Lung (tissue), 11 donors: ENCODE measurements at regions not wholly inside any gene's neighbourhood (a gene's known extent, or its start where the extent isn't known, plus 50 kb on each side); places are given as distances from the start of the nearest gene placed in this dataset.
"Not testable (repeated sequence)": the region's sequence is repeated elsewhere in the genome, so short reads cannot be mapped to it uniquely, and the experiment has no call there.

Experiments
- ATAC-seq: fragments of 200-7000 bp; cut with Tn5 transposase; one replicate; pipeline ENCODE4 v1.9.1; 2020; ENCODE audit warnings: moderate number of reproducible peaks; ENCODE audit not compliant: insufficient read depth, low FRiP score
- DNase-seq, 3 donors: peaks; one replicate each; pipeline ENCODE4 v3.0.0-alpha.2; 2013 to 2017
- H3K27ac ChIP-seq, 2 donors: one replicate each; pipeline ENCODE4 v1.5.1; 2013; ENCODE audit warnings: mild to moderate bottlenecking in 2 of 2, moderate library complexity in 2 of 2, control low read depth in 1 of 2, inconsistent platforms in 1 of 2, low read depth in 1 of 2, low read length in 1 of 2
- H3K27me3 ChIP-seq, 3 donors: one replicate each; pipeline ENCODE4 v1.5.1; 2013; ENCODE audit warnings: low read length in 2 of 3; ENCODE audit not compliant: control insufficient read depth in 3 of 3, insufficient read depth in 3 of 3
- H3K36me3 ChIP-seq, 4 donors: one replicate each; pipeline ENCODE4 v1.5.1; 2013; ENCODE audit warnings: low read length in 4 of 4, mild to moderate bottlenecking in 1 of 4, moderate library complexity in 1 of 4; ENCODE audit not compliant: control insufficient read depth in 4 of 4, insufficient read depth in 4 of 4
- H3K4me1 ChIP-seq, 5 donors: one replicate each; pipeline ENCODE4 v1.5.1; 2013; ENCODE audit warnings: low read length in 5 of 5, mild to moderate bottlenecking in 2 of 5, moderate library complexity in 1 of 5; ENCODE audit not compliant: control insufficient read depth in 5 of 5, insufficient read depth in 5 of 5
- H3K4me3 ChIP-seq: one replicate; pipeline ENCODE4 v1.5.1; 2013; ENCODE audit warnings: mild to moderate bottlenecking, control low read depth, moderate library complexity
- H3K9ac ChIP-seq, 2 donors: one replicate each; pipeline ENCODE4 v1.5.1; 2013; ENCODE audit warnings: low read length in 2 of 2, control low read depth in 1 of 2; ENCODE audit not compliant: insufficient read depth in 1 of 2
- H3K9me3 ChIP-seq, 4 donors: one replicate each; pipeline ENCODE4 v1.5.1; 2013; ENCODE audit warnings: low read length in 3 of 4, mild to moderate bottlenecking in 1 of 4, moderate library complexity in 1 of 4; ENCODE audit not compliant: control insufficient read depth in 4 of 4, insufficient read depth in 3 of 4
- WGBS, 2 donors: extraction: QIAGEN DNeasy Blood & Tissue Kit; methylation state at CpG; one replicate each; pipeline ENCODE4 v1.1.7; 2013; 5-methylcytosine and 5-hydroxymethylcytosine counted together
- TF ChIP-seq, protein P1 (sequence below): IDR thresholded peaks from 2 replicates; pipeline ENCODE4 v1.5.1; 2012; ENCODE audit warnings: mild to moderate bottlenecking; ENCODE audit errors: control extremely low read depth, extremely low read depth
- donor health status: control.
- donor health status: control.
- donor health status: Bipolar disorder and iron deficiency.
- donor health status: healthy.
- donor health status: DM: yes; HTN: yes; CAD: no.

DNA sequence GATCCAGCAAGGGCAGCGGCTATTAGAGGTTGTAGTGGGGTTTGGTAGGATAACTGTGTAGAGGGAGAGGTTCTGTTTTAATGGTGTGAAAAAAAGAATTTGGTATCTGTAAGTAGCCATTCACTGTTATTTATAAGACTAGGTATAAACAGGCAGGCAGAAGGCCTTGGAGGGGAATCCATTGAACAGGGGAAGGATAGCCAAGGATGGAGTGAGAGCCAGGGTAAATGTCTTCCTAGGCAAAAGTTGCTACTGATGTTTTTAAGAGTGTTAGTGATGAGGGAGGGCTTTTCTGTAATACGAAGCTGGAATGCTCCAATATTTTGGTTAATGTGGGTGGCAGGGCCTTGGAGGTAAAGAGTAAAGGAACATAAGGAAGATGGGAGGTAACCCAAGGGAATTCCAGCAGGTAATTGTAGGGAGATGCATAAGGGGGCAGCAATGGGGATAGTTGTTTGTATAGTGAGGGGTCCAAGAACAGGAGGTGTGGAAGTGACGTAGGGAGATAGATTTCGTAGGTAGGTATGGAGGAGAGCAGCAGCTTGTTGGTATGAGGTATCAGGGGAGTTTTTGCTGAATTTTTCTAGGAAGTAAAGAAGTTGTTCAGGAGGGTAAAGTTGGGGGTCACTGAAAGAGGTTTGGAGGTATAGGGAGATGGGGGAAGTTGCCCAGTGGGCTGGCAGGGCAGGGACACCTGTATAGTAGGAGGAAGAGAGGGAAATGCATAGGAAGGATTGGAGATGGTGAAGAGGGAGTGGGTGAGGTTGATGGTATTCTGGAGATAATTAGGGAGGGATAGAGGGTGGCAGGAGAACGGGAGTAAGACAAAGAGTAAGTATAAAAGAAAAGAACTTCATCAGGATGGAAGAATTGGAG is 752.4 kb upstream of the ADGRB3 start:
- H3K9me3 ChIP-seq = peaks cover 0 to 2% (median under 1%) of the 10 kb centered on the region in 4 donors
- no peaks in the 10 kb centered on the region for H3K36me3 ChIP-seq
- H3K4me3 ChIP-seq = no peak overlapping the region
- 75 to 82% methylated on average over 5 of the region's 5 CpGs for WGBS, 2 donors
- H3K9ac ChIP-seq = no peak overlapping the region
- H3K27ac ChIP-seq = no peak overlapping the region
- DNase-seq (no peak), ATAC-seq (no peak)
- H3K4me1 ChIP-seq = no peaks in the 10 kb centered on the region
- TF ChIP-seq, protein P1, sequence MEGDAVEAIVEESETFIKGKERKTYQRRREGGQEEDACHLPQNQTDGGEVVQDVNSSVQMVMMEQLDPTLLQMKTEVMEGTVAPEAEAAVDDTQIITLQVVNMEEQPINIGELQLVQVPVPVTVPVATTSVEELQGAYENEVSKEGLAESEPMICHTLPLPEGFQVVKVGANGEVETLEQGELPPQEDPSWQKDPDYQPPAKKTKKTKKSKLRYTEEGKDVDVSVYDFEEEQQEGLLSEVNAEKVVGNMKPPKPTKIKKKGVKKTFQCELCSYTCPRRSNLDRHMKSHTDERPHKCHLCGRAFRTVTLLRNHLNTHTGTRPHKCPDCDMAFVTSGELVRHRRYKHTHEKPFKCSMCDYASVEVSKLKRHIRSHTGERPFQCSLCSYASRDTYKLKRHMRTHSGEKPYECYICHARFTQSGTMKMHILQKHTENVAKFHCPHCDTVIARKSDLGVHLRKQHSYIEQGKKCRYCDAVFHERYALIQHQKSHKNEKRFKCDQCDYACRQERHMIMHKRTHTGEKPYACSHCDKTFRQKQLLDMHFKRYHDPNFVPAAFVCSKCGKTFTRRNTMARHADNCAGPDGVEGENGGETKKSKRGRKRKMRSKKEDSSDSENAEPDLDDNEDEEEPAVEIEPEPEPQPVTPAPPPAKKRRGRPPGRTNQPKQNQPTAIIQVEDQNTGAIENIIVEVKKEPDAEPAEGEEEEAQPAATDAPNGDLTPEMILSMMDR = no peak
- no peaks in the 10 kb centered on the region for H3K27me3 ChIP-seq

DNA sequence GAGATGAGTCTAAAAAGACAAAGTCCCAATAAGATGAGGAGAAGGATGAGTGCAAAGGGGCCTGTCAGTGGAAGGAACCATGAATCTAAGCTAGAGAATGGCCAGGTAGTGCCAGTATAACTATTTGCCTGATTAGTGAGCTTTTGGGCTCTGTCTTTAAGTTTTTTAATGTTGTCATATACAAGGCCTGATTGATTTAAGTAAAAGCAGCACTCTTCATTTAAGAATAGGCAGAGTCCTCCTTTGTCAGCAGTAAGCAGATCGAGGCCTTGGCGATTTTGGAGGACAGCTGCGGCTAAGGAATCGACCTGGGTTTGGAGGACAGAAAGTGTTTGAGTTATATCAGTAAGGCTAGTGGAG is 753.4 kb upstream of the ADGRB3 start:
- H3K27ac ChIP-seq = no peak overlapping the region
- H3K4me3 ChIP-seq = no peak overlapping the region
- 84 to 91% methylated on average over 4 of the region's 4 CpGs for WGBS, 2 donors
- no peak for DNase-seq
- no peak for ATAC-seq
- TF ChIP-seq, protein P1 = no peak
- H3K36me3 ChIP-seq = no peaks in the 10 kb centered on the region
- peaks cover 0 to 2% (median under 1%) of the 10 kb centered on the region in 4 donors for H3K9me3 ChIP-seq
- no peak overlapping the region for H3K9ac ChIP-seq
- no peaks in the 10 kb centered on the region for H3K27me3 ChIP-seq
- H3K4me1 ChIP-seq = no peaks in the 10 kb centered on the region

DNA sequence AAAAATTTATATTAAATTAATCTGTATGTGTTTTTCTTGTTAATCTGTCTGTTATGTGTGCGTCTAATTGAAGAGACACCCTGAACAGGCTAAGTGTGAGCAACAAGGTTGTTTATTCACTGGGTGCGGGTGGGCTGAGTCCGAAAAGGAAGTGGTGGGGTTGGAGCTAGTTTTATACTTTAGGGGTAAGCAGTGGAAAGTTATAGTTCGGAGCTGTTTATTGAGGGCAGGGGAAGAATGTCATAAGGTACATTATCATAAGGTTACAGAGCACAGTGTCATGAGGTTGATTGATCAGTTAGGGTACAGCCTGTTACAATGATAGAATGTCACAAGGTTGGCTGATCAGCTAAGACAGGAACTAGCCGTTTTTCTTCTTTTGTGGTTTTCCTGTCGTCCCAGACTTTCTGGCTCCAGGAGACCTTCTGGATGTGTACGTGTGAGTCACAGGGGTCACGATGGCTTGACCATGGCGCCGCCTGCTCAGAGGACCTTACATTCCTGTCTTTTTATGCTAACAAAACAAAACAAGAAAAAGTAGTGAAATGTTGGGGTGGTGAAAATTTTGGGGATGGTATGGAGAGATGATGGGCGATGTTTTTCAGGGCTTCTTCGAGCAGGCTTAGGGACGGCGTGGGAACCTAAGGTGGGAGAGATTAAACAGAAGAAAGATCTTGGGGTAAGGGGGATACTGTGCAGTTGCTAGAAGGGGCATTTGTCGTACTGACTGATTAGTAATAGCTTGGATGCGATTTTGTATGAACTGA is 754.0 kb upstream of the ADGRB3 start:
- peaks cover 0 to 2% (median 0%) of the 10 kb centered on the region in 4 donors for H3K9me3 ChIP-seq
- H3K36me3 ChIP-seq = no peaks in the 10 kb centered on the region
- no peaks in the 10 kb centered on the region for H3K4me1 ChIP-seq
- 80 to 85% methylated on average over 16 of the region's 16 CpGs for WGBS, 2 donors
- no peak overlapping the region for H3K4me3 ChIP-seq
- TF ChIP-seq, protein P1 = no peak
- H3K27ac ChIP-seq = no peak overlapping the region
- no peak for ATAC-seq
- no peaks in the 10 kb centered on the region for H3K27me3 ChIP-seq
- no peak for DNase-seq
- no peak overlapping the region for H3K9ac ChIP-seq

DNA sequence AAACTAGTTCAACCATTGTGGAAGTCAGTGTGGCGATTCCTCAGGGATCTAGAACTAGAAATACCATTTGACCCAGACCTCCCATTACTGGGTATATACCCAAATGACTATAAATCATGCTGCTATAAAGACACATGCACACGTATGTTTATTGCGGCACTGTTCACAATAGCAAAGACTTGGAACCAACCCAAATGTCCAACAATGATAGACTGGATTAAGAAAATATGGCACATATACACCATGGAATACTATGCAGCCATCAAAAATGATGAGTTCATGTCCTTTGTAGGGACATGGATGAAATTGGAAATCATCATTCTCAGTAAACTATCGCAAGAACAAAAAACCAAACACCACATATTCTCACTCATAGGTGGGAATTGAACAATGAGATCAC is 754.7 kb upstream of the ADGRB3 start:
- not testable (repeated sequence) for H3K9me3 ChIP-seq, H3K27ac ChIP-seq, DNase-seq, H3K4me1 ChIP-seq, H3K4me3 ChIP-seq, H3K27me3 ChIP-seq, H3K9ac ChIP-seq, H3K36me3 ChIP-seq, ATAC-seq
- WGBS, 2 donors = 89 to 100% methylated on average over 3 of the region's 4 CpGs

DNA sequence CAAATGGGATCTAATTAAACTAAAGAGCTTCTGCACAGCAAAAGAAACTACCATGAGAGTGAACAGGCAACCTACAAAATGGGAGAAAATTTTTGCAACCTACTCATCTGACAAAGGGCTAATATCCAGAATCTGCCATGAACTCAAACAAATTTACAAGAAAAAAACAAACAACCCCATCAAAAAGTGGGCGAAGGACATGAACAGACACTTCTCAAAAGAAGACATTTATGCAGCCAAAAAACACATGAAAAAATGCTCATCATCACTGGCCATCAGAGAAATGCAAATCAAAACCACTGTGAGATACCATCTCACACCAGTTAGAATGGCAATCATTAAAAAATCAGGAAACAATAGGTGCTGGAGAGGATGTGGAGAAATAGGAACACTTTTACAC is 755.2 kb upstream of the ADGRB3 start:
- 89 to 100% methylated on average over 1 of the region's 1 CpG for WGBS, 2 donors
- H3K4me3 ChIP-seq, H3K27me3 ChIP-seq, H3K4me1 ChIP-seq, H3K27ac ChIP-seq, H3K9ac ChIP-seq, H3K36me3 ChIP-seq, DNase-seq, ATAC-seq, H3K9me3 ChIP-seq: not testable (repeated sequence)
